ENCODE measurements at regions not wholly inside any gene's neighbourhood (a gene's known extent, or its start where the extent isn't known, plus 50 kb on each side); places are given as distances from the start of the nearest gene placed in this dataset.

DNA sequence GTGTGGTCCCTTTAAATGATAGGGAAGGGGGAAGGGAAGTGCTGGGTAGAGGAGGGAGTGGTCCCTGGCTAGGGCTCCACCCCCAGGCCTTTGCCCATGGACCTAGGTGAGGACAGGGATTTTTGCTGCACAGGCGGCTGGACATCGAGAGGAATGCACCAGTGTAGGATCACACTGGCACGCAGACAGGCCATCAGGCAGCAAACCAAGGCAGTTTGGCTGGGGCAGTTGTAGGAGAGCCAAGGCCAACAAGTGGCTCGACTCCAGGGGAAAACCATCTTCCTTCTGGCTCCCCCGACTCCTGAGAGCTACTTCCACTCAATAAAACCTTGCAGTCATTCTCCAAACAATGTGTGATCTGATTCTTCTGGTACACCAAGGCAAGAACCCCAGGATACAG is 402.0 kb upstream of the LRRTM1 start:
- BruUV-seq (replicated peaks): no TSS peak
- ATAC-seq (no peak), FAIRE-seq (no peak), DNase-seq (ENCODE audit: low read depth, low spot score) (no peak)
- POLR2A ChIA-PET: no interaction called here
- Histone ChIP-seq H3K9me3 (replicated peaks; ENCODE audit: control insufficient read depth, insufficient read depth, low read length) (no peaks in the 10 kb centered on the region), H3K4me3 (no peak overlapping the region), H3K9ac (ENCODE audit: control insufficient read depth, insufficient read depth, low read length) (no peak overlapping the region), H2AFZ (ENCODE audit: control insufficient read depth, low read depth, low read length) (no peak overlapping the region), H3K4me1 (ENCODE audit: control insufficient read depth, insufficient read depth, low read length) (no peaks in the 10 kb centered on the region), H3K27ac (ENCODE audit: control insufficient read depth, insufficient read depth) (no peak overlapping the region), H3K36me3 (ENCODE audit: control insufficient read depth in 2 of 2, insufficient read depth in 2 of 2, low read length in 1 of 2) (no peaks in the 10 kb centered on the region), H3K4me2 (ENCODE audit: control insufficient read depth, insufficient read depth) (no peak overlapping the region), H3K27me3 (replicated peaks in 1 of 2; ENCODE audit: control insufficient read depth in 2 of 2, insufficient read depth in 2 of 2, low read length in 1 of 2) (no peaks in the 10 kb centered on the region), H4K20me1 (ENCODE audit: control insufficient read depth, insufficient read depth) (no peaks in the 10 kb centered on the region), H3K79me2 (ENCODE audit: control insufficient read depth, insufficient read depth, low read length) (no peaks in the 10 kb centered on the region)
- 44% methylated on average over 5 of the region's 5 CpGs for WGBS (ENCODE audit: insufficient coverage, insufficient replicate concordance, low lambda C conversion rate, missing lambda C conversion rate)
- TF ChIP-seq RUNX3 (IDR thresholded peaks at IDR 0.05; ENCODE audit: low read length) (no peak), GABPA (IDR thresholded peaks at IDR 0.05; ENCODE audit: low read depth) (no peak), CBFB (IDR thresholded peaks at IDR 0.05; ENCODE audit: low read depth) (no peak), YBX1 (IDR thresholded peaks at IDR 0.05) (no peak), BMI1 (IDR thresholded peaks at IDR 0.05; ENCODE audit: borderline replicate concordance) (no peak), CBX5 (IDR thresholded peaks at IDR 0.05; ENCODE audit: low read depth) (no peak), JUNB (IDR thresholded peaks at IDR 0.05) (no peak)
- TF ChIP-seq, protein P1, sequence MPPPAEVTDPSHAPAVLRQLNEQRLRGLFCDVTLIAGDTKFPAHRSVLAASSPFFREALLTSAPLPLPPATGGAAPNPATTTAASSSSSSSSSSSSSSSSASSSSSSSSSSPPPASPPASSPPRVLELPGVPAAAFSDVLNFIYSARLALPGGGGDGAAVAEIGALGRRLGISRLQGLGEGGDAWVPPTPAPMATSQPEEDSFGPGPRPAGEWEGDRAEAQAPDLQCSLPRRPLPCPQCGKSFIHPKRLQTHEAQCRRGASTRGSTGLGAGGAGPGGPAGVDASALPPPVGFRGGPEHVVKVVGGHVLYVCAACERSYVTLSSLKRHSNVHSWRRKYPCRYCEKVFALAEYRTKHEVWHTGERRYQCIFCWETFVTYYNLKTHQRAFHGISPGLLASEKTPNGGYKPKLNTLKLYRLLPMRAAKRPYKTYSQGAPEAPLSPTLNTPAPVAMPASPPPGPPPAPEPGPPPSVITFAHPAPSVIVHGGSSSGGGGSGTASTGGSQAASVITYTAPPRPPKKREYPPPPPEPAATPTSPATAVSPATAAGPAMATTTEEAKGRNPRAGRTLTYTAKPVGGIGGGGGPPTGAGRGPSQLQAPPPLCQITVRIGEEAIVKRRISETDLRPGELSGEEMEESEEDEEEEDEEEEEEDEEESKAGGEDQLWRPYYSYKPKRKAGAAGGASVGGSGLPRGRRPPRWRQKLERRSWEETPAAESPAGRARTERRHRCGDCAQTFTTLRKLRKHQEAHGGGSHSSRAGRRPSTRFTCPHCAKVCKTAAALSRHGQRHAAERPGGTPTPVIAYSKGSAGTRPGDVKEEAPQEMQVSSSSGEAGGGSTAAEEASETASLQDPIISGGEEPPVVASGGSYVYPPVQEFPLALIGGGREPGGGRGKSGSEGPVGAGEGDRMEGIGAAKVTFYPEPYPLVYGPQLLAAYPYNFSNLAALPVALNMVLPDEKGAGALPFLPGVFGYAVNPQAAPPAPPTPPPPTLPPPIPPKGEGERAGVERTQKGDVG (CRISPR knock-in tag; IDR thresholded peaks at IDR 0.05): no peak
- TF ChIP-seq, protein P2, sequence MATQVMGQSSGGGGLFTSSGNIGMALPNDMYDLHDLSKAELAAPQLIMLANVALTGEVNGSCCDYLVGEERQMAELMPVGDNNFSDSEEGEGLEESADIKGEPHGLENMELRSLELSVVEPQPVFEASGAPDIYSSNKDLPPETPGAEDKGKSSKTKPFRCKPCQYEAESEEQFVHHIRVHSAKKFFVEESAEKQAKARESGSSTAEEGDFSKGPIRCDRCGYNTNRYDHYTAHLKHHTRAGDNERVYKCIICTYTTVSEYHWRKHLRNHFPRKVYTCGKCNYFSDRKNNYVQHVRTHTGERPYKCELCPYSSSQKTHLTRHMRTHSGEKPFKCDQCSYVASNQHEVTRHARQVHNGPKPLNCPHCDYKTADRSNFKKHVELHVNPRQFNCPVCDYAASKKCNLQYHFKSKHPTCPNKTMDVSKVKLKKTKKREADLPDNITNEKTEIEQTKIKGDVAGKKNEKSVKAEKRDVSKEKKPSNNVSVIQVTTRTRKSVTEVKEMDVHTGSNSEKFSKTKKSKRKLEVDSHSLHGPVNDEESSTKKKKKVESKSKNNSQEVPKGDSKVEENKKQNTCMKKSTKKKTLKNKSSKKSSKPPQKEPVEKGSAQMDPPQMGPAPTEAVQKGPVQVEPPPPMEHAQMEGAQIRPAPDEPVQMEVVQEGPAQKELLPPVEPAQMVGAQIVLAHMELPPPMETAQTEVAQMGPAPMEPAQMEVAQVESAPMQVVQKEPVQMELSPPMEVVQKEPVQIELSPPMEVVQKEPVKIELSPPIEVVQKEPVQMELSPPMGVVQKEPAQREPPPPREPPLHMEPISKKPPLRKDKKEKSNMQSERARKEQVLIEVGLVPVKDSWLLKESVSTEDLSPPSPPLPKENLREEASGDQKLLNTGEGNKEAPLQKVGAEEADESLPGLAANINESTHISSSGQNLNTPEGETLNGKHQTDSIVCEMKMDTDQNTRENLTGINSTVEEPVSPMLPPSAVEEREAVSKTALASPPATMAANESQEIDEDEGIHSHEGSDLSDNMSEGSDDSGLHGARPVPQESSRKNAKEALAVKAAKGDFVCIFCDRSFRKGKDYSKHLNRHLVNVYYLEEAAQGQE (IDR thresholded peaks at IDR 0.05; ENCODE audit: low read depth, low read length): no peak
- in situ Hi-C loops (cut with MboI) (no loop called here), intact Hi-C loops (cut with micrococcal nuclease; ENCODE audit: unreplicated experiment) (no loop called here)
- SMC1A ChIA-PET (ENCODE audit: uncharacterized antibody, unreplicated experiment): no interaction called here
- CTCF ChIA-PET: interaction anchor here (0.7 kb wide), 1 partner anchor 888 kb away, joined by 3 read pairs; no protein-coding TSS in a partner anchor
- RAD21 ChIA-PET (ENCODE audit: unreplicated experiment): no interaction called here
